Gastrocnemius medialis (tissue), 4 donors: ENCODE measurements at regions not wholly inside any gene's neighbourhood (a gene's known extent, or its start where the extent isn't known, plus 50 kb on each side); places are given as distances from the start of the nearest gene placed in this dataset.

ENCODE experiments used
- ATAC-seq, 2 donors: fragments of 150-250 bp; one replicate each; pipeline ENCODE4 v1.9.1; 2016
- DNase-seq, 2 donors: peaks; one replicate each; pipeline ENCODE4 v3.0.0-alpha.2; 2019
- H3K27ac ChIP-seq, 4 donors: fragments of 200-600 bp; sonication (generic); 1 replicate in 1 of 4; 2 replicates in 3 of 4; pipeline ENCODE4 v1.5.1; 2016 to 2018; ENCODE audit warnings: mild to moderate bottlenecking in 2 of 4, moderate library complexity in 1 of 4
- H3K27me3 ChIP-seq, 3 donors: fragments of 200-600 bp; sonication (generic) in 2 of 3; 1 replicate in 1 of 3; 2 replicates in 2 of 3; pipeline versions ENCODE4 v1.5.1 to v1.6.0; 2016 to 2019; ENCODE audit warnings: mild to moderate bottlenecking in 1 of 3, moderate library complexity in 1 of 3
- H3K36me3 ChIP-seq, 2 donors: fragments of 200-600 bp; sonication (generic) in 1 of 2; one replicate each; pipeline ENCODE4 v1.5.1; 2017 to 2018
- H3K4me1 ChIP-seq, 2 donors: fragments of 200-600 bp; sonication (generic) in 1 of 2; one replicate each; pipeline ENCODE4 v1.5.1; 2016 to 2017; ENCODE audit warnings: mild to moderate bottlenecking in 2 of 2
- H3K4me3 ChIP-seq, 4 donors: fragments of 200-600 bp; sonication (generic) in 3 of 4; 1 replicate in 1 of 4; 2 replicates in 3 of 4; pipeline ENCODE4 v1.5.1; 2016 to 2019; ENCODE audit warnings: mild to moderate bottlenecking in 2 of 4
- H3K9me3 ChIP-seq, 3 donors: fragments of 200-600 bp; sonication (generic) in 2 of 3; 1 replicate in 1 of 3; 2 replicates in 2 of 3; pipeline ENCODE4 v1.5.1; 2016 to 2019
- POLR2A ChIP-seq, 2 donors: fragments of 450-650 bp; IDR thresholded peaks; one replicate each; pipeline ENCODE4 v1.6.1; 2017; ENCODE audit warnings: antibody characterized with exemption in 2 of 2, mild to moderate bottlenecking in 2 of 2, moderate library complexity in 2 of 2
- in situ Hi-C, 4 donors: fragments of 200-750 bp; cut with MboI; loops; one replicate each; pipeline versions ENCODE4 v1.15.0 to v1.8.0; 2017; ENCODE audit warnings: low sequenced_read_pairs in 4 of 4
- intact Hi-C: fragments of 100-400 bp; cut with DNase I; formaldehyde crosslinking; loops from one replicate; pipeline ENCODE4 v1.15.1; 2023; ENCODE audit warnings: low total_unique reads
- TF ChIP-seq, protein P1 (sequence below), 5 experiments: fragments of 450-650 bp in 3 of 5; fragments of 200-600 bp in 2 of 5; sonication (generic) in 2 of 5; IDR thresholded peaks in 4 of 5; conservative IDR thresholded peaks in 1 of 5; 1 replicate in 4 of 5; 2 replicates in 1 of 5; pipeline ENCODE4 v1.5.1; 2016 to 2019; ENCODE audit warnings: antibody characterized with exemption in 5 of 5, mild to moderate bottlenecking in 3 of 5, moderate library complexity in 3 of 5

DNA sequence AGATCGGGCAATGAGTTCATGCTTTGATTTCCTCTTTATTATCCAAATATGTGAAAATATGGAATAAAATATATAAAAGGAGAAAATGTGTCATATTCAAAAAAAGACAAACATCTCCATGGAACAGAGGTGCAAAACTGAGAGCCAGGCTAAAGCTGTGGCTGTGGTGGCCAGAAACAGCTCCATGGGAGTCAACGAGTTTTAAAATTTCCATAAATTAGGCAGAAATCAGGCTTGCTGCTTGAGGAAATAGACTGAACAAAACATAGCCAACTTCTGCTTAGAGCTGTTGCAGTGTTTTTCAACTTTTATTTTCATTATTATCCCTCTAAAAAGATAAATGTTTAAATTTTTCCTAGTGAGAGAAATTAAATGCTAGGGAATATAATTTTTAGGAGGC lies 110.8 kb upstream of the SLC30A5 start:
- H3K4me3 ChIP-seq, result no peak overlapping the region
- TF ChIP-seq, protein P1, sequence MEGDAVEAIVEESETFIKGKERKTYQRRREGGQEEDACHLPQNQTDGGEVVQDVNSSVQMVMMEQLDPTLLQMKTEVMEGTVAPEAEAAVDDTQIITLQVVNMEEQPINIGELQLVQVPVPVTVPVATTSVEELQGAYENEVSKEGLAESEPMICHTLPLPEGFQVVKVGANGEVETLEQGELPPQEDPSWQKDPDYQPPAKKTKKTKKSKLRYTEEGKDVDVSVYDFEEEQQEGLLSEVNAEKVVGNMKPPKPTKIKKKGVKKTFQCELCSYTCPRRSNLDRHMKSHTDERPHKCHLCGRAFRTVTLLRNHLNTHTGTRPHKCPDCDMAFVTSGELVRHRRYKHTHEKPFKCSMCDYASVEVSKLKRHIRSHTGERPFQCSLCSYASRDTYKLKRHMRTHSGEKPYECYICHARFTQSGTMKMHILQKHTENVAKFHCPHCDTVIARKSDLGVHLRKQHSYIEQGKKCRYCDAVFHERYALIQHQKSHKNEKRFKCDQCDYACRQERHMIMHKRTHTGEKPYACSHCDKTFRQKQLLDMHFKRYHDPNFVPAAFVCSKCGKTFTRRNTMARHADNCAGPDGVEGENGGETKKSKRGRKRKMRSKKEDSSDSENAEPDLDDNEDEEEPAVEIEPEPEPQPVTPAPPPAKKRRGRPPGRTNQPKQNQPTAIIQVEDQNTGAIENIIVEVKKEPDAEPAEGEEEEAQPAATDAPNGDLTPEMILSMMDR (IDR thresholded peaks at IDR 0.05 in 4 of 5, conservative IDR thresholded peaks at IDR 0.05 in 1 of 5), result no peak
- TF ChIP-seq POLR2A (IDR thresholded peaks at IDR 0.05), result no peak
- ATAC-seq (no peak), DNase-seq (no peak)
- in situ Hi-C loops (no loop called here), intact Hi-C loops (no loop called here)
- no peaks in the 10 kb centered on the region for H3K27me3 ChIP-seq
- H3K4me1 ChIP-seq, result no peaks in the 10 kb centered on the region
- H3K27ac ChIP-seq, result no peak overlapping the region
- H3K9me3 ChIP-seq, result no peaks in the 10 kb centered on the region
- H3K36me3 ChIP-seq, result no peaks in the 10 kb centered on the region

GRCh38 chr5:68983959-68984358 lies 109.9 kb upstream of the SLC30A5 start:
- Histone ChIP-seq H3K4me3 (no peak overlapping the region), H3K27me3 (no peaks in the 10 kb centered on the region), H3K27ac (no peak overlapping the region), H3K36me3 (no peaks in the 10 kb centered on the region), H3K9me3 (no peaks in the 10 kb centered on the region), H3K4me1 (no peaks in the 10 kb centered on the region)
- in situ Hi-C loops (no loop called here), intact Hi-C loops (no loop called here)
- no peak for ATAC-seq
- no peak for DNase-seq
- no peak for TF ChIP-seq POLR2A (IDR thresholded peaks at IDR 0.05)
- TF ChIP-seq, protein P1 (IDR thresholded peaks at IDR 0.05 in 4 of 5, conservative IDR thresholded peaks at IDR 0.05 in 1 of 5), result no peak

DNA sequence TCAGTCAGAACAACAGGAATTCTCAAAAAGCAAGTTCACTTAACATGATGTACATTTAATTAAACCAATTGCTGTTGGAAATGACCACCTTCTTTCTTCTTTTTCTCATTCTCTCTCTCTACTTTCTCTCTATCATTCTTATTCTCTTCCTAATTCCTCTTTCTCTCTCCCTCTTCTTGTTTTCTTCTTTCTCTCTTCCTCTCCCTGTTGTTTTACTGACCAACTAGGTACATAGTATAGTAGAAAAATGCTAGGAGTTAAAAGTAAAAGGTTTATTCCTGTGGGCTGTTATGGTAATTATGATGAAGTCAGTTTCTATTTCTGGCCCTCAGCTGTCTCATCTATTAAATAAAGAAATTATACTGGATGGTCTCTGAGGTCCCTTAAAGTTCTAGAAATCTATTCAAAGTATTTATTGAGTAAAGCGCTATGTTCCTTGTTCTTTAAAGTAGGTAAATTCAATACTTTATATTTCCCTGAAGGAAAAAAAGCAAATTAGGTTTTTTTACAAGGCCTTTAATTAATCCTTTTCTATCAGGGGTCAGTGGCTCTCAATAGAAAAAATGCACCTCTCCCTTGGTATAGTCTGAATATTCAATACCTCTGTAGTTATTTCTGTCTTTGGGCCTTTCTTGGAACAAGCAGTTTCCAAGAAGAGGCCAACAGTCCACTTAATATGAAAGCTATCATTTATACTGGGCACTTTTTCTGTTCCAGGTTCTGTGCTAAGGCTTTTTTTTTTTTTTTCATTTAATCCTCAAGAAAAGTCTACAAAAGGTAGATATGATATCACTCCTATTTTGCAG lies 102.3 kb upstream of the SLC30A5 start:
- no peaks in the 10 kb centered on the region for H3K4me1 ChIP-seq
- intact Hi-C loops (no loop called here), in situ Hi-C loops (no loop called here)
- H3K27ac ChIP-seq, result no peak overlapping the region
- TF ChIP-seq POLR2A (IDR thresholded peaks at IDR 0.05), result no peak
- TF ChIP-seq, protein P1 (IDR thresholded peaks at IDR 0.05 in 4 of 5, conservative IDR thresholded peaks at IDR 0.05 in 1 of 5), result no peak
- H3K27me3 ChIP-seq, result no peaks in the 10 kb centered on the region
- H3K9me3 ChIP-seq, result no peaks in the 10 kb centered on the region
- H3K36me3 ChIP-seq, result no peaks in the 10 kb centered on the region
- H3K4me3 ChIP-seq, result no peak overlapping the region
- DNase-seq, result no peak
- ATAC-seq, result no peak

DNA sequence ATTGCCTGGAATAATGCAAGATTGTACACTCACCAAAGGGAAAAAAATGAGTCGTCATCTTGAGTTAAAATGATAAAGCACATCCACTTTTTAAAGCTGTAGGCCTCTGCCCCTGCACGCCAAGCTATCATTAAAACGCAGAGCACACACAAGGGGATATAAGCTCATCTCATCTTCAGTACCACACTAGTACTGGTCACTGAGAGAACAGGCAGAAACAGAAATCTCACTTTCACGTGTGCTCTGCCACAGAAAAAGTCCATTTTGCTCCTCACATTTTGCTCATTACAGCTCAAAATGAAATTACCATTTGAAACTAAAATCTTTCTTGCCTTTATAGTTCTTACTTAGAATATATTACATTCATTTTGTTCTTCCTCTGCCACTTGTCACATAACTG lies 99.2 kb upstream of the SLC30A5 start:
- no peaks in the 10 kb centered on the region for H3K9me3 ChIP-seq
- in situ Hi-C loops, result no loop called here
- intact Hi-C loops, result no loop called here
- no peaks in the 10 kb centered on the region for H3K36me3 ChIP-seq
- no peak for ATAC-seq
- DNase-seq, result no peak
- no peak overlapping the region for H3K27ac ChIP-seq
- no peaks in the 10 kb centered on the region for H3K27me3 ChIP-seq
- TF ChIP-seq, protein P1 (IDR thresholded peaks at IDR 0.05 in 4 of 5, conservative IDR thresholded peaks at IDR 0.05 in 1 of 5), result no peak
- no peak for TF ChIP-seq POLR2A (IDR thresholded peaks at IDR 0.05)
- H3K4me3 ChIP-seq, result no peak overlapping the region
- no peaks in the 10 kb centered on the region for H3K4me1 ChIP-seq
